Fibroblast of mammary gland (primary cell): ENCODE measurements at regions not wholly inside any gene's neighbourhood (a gene's known extent, or its start where the extent isn't known, plus 50 kb on each side); places are given as distances from the start of the nearest gene placed in this dataset.
"Not testable (repeated sequence)": the region's sequence is repeated elsewhere in the genome, so short reads cannot be mapped to it uniquely, and the experiment has no call there.

Experiments used
- DNase-seq: peaks from one replicate; pipeline ENCODE4 v3.0.0-alpha.2; 2010; ENCODE audit warnings: low read depth
- H3K4me3 ChIP-seq: 2 replicates; pipeline ENCODE4 v1.5.1; 2011; ENCODE audit warnings: low read depth, mild to moderate bottlenecking, low read length, moderate library complexity; ENCODE audit not compliant: control insufficient read depth
- TF ChIP-seq, protein P1 (sequence below): conservative IDR thresholded peaks from 2 replicates; pipeline ENCODE4 v1.5.1; 2011; ENCODE audit warnings: low read depth, low read length, inconsistent platforms; ENCODE audit not compliant: control insufficient read depth, insufficient read depth

- H3K4me3 ChIP-seq, result no peak overlapping the region
- TF ChIP-seq, protein P1, sequence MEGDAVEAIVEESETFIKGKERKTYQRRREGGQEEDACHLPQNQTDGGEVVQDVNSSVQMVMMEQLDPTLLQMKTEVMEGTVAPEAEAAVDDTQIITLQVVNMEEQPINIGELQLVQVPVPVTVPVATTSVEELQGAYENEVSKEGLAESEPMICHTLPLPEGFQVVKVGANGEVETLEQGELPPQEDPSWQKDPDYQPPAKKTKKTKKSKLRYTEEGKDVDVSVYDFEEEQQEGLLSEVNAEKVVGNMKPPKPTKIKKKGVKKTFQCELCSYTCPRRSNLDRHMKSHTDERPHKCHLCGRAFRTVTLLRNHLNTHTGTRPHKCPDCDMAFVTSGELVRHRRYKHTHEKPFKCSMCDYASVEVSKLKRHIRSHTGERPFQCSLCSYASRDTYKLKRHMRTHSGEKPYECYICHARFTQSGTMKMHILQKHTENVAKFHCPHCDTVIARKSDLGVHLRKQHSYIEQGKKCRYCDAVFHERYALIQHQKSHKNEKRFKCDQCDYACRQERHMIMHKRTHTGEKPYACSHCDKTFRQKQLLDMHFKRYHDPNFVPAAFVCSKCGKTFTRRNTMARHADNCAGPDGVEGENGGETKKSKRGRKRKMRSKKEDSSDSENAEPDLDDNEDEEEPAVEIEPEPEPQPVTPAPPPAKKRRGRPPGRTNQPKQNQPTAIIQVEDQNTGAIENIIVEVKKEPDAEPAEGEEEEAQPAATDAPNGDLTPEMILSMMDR, result no peak
- no peak for DNase-seq
Observed at GRCh38 chr15:26259581-26259980, 396.5 kb upstream of the ATP10A start.

DNA sequence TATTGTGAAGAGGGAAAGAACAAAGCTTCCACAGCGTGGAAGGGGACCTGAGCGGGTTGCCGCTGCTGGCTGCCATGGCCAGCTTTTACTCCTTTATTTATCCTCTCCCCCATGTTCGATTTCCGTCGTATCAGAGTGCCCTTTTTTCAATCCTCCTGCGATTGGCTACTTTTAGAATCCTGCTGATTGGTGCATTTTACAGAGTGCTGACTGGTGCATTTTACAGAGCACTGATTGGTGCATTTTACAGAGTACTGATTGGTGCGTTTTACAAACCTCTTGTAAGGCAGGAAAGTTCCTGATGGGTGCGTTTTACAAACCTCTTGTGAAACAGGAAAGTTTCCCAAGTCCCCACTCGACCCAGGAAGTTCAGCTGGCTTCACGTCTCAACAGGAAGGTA lies 381.7 kb upstream of the ATP10A start:
- H3K4me3 ChIP-seq, DNase-seq: not testable (repeated sequence)

GRCh38 chr15:26243382-26243781 lies 380.3 kb upstream of the ATP10A start:
- DNase-seq, result no peak
- TF ChIP-seq, protein P1, result no peak
- no peak overlapping the region for H3K4me3 ChIP-seq

- no peak for DNase-seq
- H3K4me3 ChIP-seq, result no peak overlapping the region
- TF ChIP-seq, protein P1, result no peak
Observed at GRCh38 chr15:26242565-26243071, 379.5 kb upstream of the ATP10A start.

GRCh38 chr15:26235864-26236263 lies 372.7 kb upstream of the ATP10A start:
- TF ChIP-seq, protein P1, result no peak

DNA sequence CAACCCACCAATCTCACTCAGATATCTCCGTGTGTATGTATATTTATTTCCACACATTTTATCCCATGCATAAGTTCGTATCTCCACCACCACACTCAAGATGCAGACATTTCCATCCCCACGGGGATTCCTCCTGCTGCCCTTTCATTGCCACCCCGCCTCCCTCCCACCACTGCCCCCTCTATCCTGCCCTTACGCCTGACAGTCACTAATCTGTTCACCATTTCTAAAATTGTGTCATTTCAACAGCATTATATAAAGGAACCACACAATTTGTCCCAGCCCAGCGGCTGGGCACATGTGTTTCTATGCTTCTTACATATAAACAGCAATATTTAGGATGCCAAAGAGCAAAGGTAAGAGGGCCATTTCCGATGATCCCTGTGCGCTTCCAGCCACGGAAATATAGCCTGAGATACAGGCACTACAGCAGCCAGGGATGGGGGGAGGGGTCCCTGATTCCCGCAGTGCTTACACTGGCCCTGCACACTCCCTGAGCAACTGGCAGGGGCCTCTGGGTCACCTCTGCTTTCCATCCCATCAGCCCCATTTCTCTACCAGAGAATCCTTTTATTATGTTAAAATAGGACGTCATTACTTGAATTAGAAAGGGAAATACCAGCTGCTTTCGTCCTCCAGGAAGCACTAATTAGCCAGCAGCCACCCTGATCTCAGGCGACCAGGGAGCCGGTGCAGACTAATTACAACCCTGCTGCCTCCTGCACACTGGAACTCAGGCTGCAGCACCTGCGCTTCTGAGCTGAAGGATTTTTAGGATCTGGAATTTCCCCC lies 372.0 kb upstream of the ATP10A start:
- H3K4me3 ChIP-seq, result no peak overlapping the region
- TF ChIP-seq, protein P1, result no peak
- DNase-seq, result no peak

More at GRCh38 chr15:26235864-26236263, 372.7 kb upstream of the ATP10A start:
- DNase-seq, result no peak
- no peak overlapping the region for H3K4me3 ChIP-seq

DNA sequence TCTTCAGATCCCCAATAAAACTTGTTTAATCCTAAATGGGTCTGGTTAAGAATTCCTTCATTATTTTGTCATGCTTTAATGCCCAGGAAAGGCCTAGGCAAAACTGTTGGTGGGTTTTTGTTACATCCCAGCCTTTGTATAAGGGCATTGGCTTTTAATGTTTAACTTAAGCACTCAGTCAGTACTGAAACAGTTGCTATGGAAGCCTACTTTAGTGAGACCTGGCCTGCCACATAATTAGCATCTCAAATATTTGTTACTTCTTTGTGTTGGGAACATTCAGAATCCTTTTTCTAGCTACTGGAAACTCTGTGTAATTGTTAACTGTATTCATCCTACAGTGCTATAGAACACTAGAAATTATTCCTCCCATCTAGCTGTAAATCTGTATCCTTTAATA lies 369.6 kb upstream of the ATP10A start:
- TF ChIP-seq, protein P1, result no peak

More for the DNA sequence above, 369.6 kb upstream of the ATP10A start:
- H3K4me3 ChIP-seq, result no peak overlapping the region
- no peak for DNase-seq
